ENCODE measurements at regions not wholly inside any gene's neighbourhood (a gene's known extent, or its start where the extent isn't known, plus 50 kb on each side); places are given as distances from the start of the nearest gene placed in this dataset.
A peak's percentile ranks its signal among the peaks of the same experiment; 100 is the strongest.

GRCh38 chr6:92126983-92127382 is 1292.4 kb downstream of the EPHA7 start:
- H3K27me3 ChIP-seq (ENCODE audit: control insufficient read depth, insufficient read depth, low read length) = no peaks in the 10 kb centered on the region
- H3K4me3 ChIP-seq (ENCODE audit: low read depth, low read length) = no peak overlapping the region
- H3K27ac ChIP-seq (ENCODE audit: low read depth, low read length) = no peak overlapping the region
- ChIA-PET POLR2A (no interaction called here), CTCF (no interaction called here)
- TF ChIP-seq CTCF (IDR thresholded peaks at IDR 0.05; ENCODE audit: low read depth, low read length) = no peak
- DNase-seq (ENCODE audit: low read depth, low spot score) = no peak
- H3K9me3 ChIP-seq (ENCODE audit: control insufficient read depth, insufficient read depth, low read length) = no peaks in the 10 kb centered on the region

- Histone ChIP-seq H3K27ac (ENCODE audit: low read depth, low read length) (no peak overlapping the region), H3K9me3 (ENCODE audit: control insufficient read depth, insufficient read depth, low read length) (no peaks in the 10 kb centered on the region), H3K4me3 (ENCODE audit: low read depth, low read length) (no peak overlapping the region), H3K27me3 (ENCODE audit: control insufficient read depth, insufficient read depth, low read length) (no peaks in the 10 kb centered on the region)
- no peak for DNase-seq (ENCODE audit: low read depth, low spot score)
- ChIA-PET CTCF (no interaction called here), POLR2A (no interaction called here)
- no peak for TF ChIP-seq CTCF (IDR thresholded peaks at IDR 0.05; ENCODE audit: low read depth, low read length)
These were observed 1293.3 kb downstream of the EPHA7 start for GRCh38 chr6:92126088-92126487.

- ChIA-PET CTCF (no interaction called here), POLR2A (no interaction called here)
- Histone ChIP-seq H3K27me3 (ENCODE audit: control insufficient read depth, insufficient read depth, low read length) (no peaks in the 10 kb centered on the region), H3K4me3 (ENCODE audit: low read depth, low read length) (no peak overlapping the region), H3K9me3 (ENCODE audit: control insufficient read depth, insufficient read depth, low read length) (no peaks in the 10 kb centered on the region), H3K27ac (ENCODE audit: low read depth, low read length) (no peak overlapping the region)
- DNase-seq (ENCODE audit: low read depth, low spot score) = no peak
- no peak for TF ChIP-seq CTCF (IDR thresholded peaks at IDR 0.05; ENCODE audit: low read depth, low read length)
These were observed 1293.7 kb downstream of the EPHA7 start for GRCh38 chr6:92125681-92126080.

GRCh38 chr6:92124200-92124651 is 1295.1 kb downstream of the EPHA7 start:
- Histone ChIP-seq H3K27ac (ENCODE audit: low read depth, low read length) (no peak overlapping the region), H3K27me3 (ENCODE audit: control insufficient read depth, insufficient read depth, low read length) (no peaks in the 10 kb centered on the region), H3K9me3 (ENCODE audit: control insufficient read depth, insufficient read depth, low read length) (no peaks in the 10 kb centered on the region), H3K4me3 (ENCODE audit: low read depth, low read length) (no peak overlapping the region)
- ChIA-PET CTCF (no interaction called here), POLR2A (no interaction called here)
- TF ChIP-seq CTCF (IDR thresholded peaks at IDR 0.05; ENCODE audit: low read depth, low read length) = no peak
- DNase-seq (ENCODE audit: low read depth, low spot score) = no peak

GRCh38 chr6:92122746-92123145 is 1296.6 kb downstream of the EPHA7 start:
- ChIA-PET CTCF (no interaction called here), POLR2A (no interaction called here)
- 0 out of 2 replicates have a peak, but pooled peaks have one; percentile 12 for TF ChIP-seq CTCF (IDR thresholded peaks at IDR 0.05; ENCODE audit: low read depth, low read length)
- Histone ChIP-seq H3K27ac (ENCODE audit: low read depth, low read length) (no peak overlapping the region), H3K4me3 (ENCODE audit: low read depth, low read length) (no peak overlapping the region), H3K9me3 (ENCODE audit: control insufficient read depth, insufficient read depth, low read length) (no peaks in the 10 kb centered on the region), H3K27me3 (ENCODE audit: control insufficient read depth, insufficient read depth, low read length) (no peaks in the 10 kb centered on the region)
- DNase-seq (ENCODE audit: low read depth, low spot score) = no peak

All from AG04450 (cell line).